ENCODE measurements at regions not wholly inside any gene's neighbourhood (a gene's known extent, or its start where the extent isn't known, plus 50 kb on each side); places are given as distances from the start of the nearest gene placed in this dataset.

DNA sequence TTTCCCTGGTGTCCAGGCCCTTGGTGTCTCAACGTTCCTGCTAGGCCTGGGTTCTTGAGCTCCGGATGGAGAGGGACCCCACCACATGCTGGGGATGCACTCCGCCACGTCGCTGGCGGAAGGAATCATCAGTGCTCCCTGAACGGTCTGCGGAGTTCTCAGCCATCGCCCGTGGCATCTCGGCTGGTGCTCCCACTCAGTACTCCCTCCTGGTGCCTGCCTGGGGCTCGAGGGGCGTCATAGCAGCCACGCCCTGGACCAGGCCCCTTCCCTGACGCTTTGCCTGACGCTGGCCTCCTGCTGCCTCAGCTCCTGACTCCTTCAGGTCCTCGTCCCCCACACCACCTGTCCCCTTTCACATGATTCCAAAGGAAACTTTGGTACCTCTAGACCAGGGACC is 95.9 kb upstream of the CIBAR2 start:
- ATAC-seq (no peak), DNase-seq (ENCODE audit: low spot score) (no peak), FAIRE-seq (no peak)
- H3K4me1 ChIP-seq (ENCODE audit: insufficient read depth, low read length), result peaks cover 81% of the 10 kb centered on the region
- no peaks in the 10 kb centered on the region for H3K36me3 ChIP-seq (replicated peaks in 1 of 2; ENCODE audit: control insufficient read depth in 1 of 2, insufficient read depth in 2 of 2, low read length in 2 of 2)
- H3K4me2 ChIP-seq (ENCODE audit: low read depth, low read length), result no peak overlapping the region
- intact Hi-C loops (cut with micrococcal nuclease; ENCODE audit: unreplicated experiment) (no loop called here), in situ Hi-C loops (cut with HindIII; ENCODE audit: extremely low pct_ligation_motif_present, low pct_unique_long_range_greater_than_20kb) (no loop called here)
- ChIA-PET POLR2A (no interaction called here), CTCF (ENCODE audit: low intra/inter-chr PET ratio, low total read pairs) (no interaction called here)
- no peak overlapping the region for H3K27ac ChIP-seq (ENCODE audit: extremely low read length, insufficient read depth, low read length)
- H3K27me3 ChIP-seq (ENCODE audit: control insufficient read depth in 1 of 2, insufficient read depth in 2 of 2, low read length in 2 of 2), result peaks cover 0 to 4% of the 10 kb centered on the region in 2 experiments; a peak in 1 of 5 replicates
- H2AFZ ChIP-seq (ENCODE audit: low read length), result no peak overlapping the region
- WGBS (ENCODE audit: low lambda C conversion rate), result 94% methylated on average over 17 of the region's 17 CpGs
- peaks cover 11% of the 10 kb centered on the region; the same call in 1 of the 2 replicates for H4K20me1 ChIP-seq (ENCODE audit: insufficient read depth, low read length)
- no peak for TF ChIP-seq IRF9 (CRISPR knock-in tag; IDR thresholded peaks at IDR 0.05; ENCODE audit: borderline replicate concordance)
- no peak for TF ChIP-seq ZKSCAN8 (CRISPR knock-in tag; IDR thresholded peaks at IDR 0.05; ENCODE audit: borderline replicate concordance)
- no peak for TF ChIP-seq SMARCC2 (IDR thresholded peaks at IDR 0.05)
- TF ChIP-seq ZNF263 (CRISPR knock-in tag; IDR thresholded peaks at IDR 0.05), result peak; percentile 92
- TF ChIP-seq ZMYM4 (CRISPR knock-in tag; IDR thresholded peaks at IDR 0.05), result no peak
- TF ChIP-seq HNRNPUL1 (IDR thresholded peaks at IDR 0.05; ENCODE audit: low read depth, low read length), result no peak
- no peaks in the 10 kb centered on the region for H3K9me3 ChIP-seq (ENCODE audit: low read length)
- no peaks in the 10 kb centered on the region for H3K79me2 ChIP-seq (ENCODE audit: insufficient read depth, low read length)
- BruUV-seq (replicated peaks), result no TSS peak
- H3K9ac ChIP-seq (ENCODE audit: insufficient read depth, low read depth, low read length), result no peak overlapping the region
- H3K4me3 ChIP-seq (replicated peaks in 1 of 3; ENCODE audit: insufficient read depth in 1 of 3, low read depth in 2 of 3, low read length in 3 of 3), result no peak overlapping the region

DNA sequence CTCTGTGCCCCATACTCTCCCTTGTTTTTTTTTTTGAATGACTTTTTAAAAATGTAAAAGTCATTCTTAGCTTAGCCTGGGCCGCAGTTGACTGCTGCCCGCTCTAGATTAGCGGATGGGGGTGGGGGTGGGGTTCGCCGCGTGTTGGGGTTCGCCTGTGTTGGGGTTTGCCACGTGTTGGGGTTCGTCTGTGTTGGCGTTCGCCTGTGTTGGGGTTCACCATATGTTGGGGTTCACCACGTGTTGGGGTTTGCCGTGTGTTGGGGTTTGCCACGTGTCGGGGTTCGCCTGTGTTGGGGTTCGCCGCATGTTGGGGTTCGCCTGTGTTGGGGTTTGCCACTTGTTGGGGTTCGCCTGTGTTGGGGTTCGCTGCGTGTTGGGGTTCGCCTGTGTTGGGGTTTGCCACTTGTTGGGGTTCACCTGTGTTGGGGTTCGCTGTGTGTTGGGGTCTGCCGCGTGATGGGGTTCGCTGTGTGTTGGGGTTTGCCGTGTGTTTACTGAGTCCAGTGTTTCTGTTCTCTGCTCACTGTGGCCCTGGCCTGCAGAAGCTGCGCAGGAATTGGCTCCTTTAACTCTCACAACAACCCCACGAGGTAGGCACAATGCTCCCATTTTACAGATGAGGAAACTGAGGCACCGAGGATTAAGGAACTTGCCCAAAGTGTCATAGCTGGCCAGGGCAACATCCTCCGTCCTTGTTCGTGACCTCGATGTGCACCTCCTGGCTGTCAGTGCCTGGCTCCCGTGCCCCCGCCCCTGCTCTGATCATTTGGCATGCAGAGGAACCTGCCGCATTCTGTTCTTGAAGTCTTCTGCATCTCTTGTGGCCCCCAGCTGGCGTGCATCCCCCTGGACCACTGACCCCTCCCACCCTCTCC is 96.6 kb upstream of the CIBAR2 start:
- Histone ChIP-seq H3K9me3 (ENCODE audit: low read length) (no peaks in the 10 kb centered on the region), H3K27me3 (ENCODE audit: control insufficient read depth in 1 of 2, insufficient read depth in 2 of 2, low read length in 2 of 2) (peaks cover 0 to 4% of the 10 kb centered on the region in 2 experiments; a peak in 1 of 5 replicates), H3K79me2 (ENCODE audit: insufficient read depth, low read length) (no peaks in the 10 kb centered on the region), H3K4me2 (ENCODE audit: low read depth, low read length) (no peak overlapping the region; the same call in 1 of the 2 replicates), H4K20me1 (ENCODE audit: insufficient read depth, low read length) (peaks cover 11% of the 10 kb centered on the region; the same call in 1 of the 2 replicates), H3K4me1 (ENCODE audit: insufficient read depth, low read length) (peaks cover 81% of the 10 kb centered on the region), H3K36me3 (replicated peaks in 1 of 2; ENCODE audit: control insufficient read depth in 1 of 2, insufficient read depth in 2 of 2, low read length in 2 of 2) (no peaks in the 10 kb centered on the region), H3K9ac (ENCODE audit: insufficient read depth, low read depth, low read length) (no peak overlapping the region), H2AFZ (ENCODE audit: low read length) (no peak overlapping the region), H3K27ac (ENCODE audit: extremely low read length, insufficient read depth, low read length) (no peak overlapping the region), H3K4me3 (replicated peaks in 1 of 3; ENCODE audit: insufficient read depth in 1 of 3, low read depth in 2 of 3, low read length in 3 of 3) (no peak overlapping the region)
- CTCF ChIA-PET (ENCODE audit: low intra/inter-chr PET ratio, low total read pairs), result no interaction called here
- POLR2A ChIA-PET, result no interaction called here
- intact Hi-C loops (cut with micrococcal nuclease; ENCODE audit: unreplicated experiment) (no loop called here), in situ Hi-C loops (cut with HindIII; ENCODE audit: extremely low pct_ligation_motif_present, low pct_unique_long_range_greater_than_20kb) (no loop called here)
- ATAC-seq, result no peak
- no TSS peak for BruUV-seq (replicated peaks)
- WGBS (ENCODE audit: low lambda C conversion rate), result 90% methylated on average over 37 of the region's 38 CpGs
- DNase-seq (ENCODE audit: low spot score), result no peak
- FAIRE-seq, result no peak
- 0 out of 2 replicates have a peak, but pooled peaks have one; percentile 5 for TF ChIP-seq ZNF333 (CRISPR knock-in tag; IDR thresholded peaks at IDR 0.05; ENCODE audit: borderline replicate concordance)
- TF ChIP-seq NR2C2 (CRISPR knock-in tag; IDR thresholded peaks at IDR 0.05; ENCODE audit: borderline replicate concordance), result no peak
- peak; percentile 5; the same call in 1 of the 2 replicates for TF ChIP-seq KDM5B (CRISPR knock-in tag; IDR thresholded peaks at IDR 0.05; ENCODE audit: borderline replicate concordance)
- TF ChIP-seq ZNF207 (IDR thresholded peaks at IDR 0.05; ENCODE audit: borderline replicate concordance), result no peak
- TF ChIP-seq ZFP82 (CRISPR knock-in tag; IDR thresholded peaks at IDR 0.05; ENCODE audit: borderline replicate concordance), result no peak
- TF ChIP-seq, protein P1, sequence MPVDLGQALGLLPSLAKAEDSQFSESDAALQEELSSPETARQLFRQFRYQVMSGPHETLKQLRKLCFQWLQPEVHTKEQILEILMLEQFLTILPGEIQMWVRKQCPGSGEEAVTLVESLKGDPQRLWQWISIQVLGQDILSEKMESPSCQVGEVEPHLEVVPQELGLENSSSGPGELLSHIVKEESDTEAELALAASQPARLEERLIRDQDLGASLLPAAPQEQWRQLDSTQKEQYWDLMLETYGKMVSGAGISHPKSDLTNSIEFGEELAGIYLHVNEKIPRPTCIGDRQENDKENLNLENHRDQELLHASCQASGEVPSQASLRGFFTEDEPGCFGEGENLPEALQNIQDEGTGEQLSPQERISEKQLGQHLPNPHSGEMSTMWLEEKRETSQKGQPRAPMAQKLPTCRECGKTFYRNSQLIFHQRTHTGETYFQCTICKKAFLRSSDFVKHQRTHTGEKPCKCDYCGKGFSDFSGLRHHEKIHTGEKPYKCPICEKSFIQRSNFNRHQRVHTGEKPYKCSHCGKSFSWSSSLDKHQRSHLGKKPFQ (CRISPR knock-in tag; IDR thresholded peaks at IDR 0.05; ENCODE audit: insufficient replicate concordance), result no peak
- TF ChIP-seq PHF5A (CRISPR knock-in tag; IDR thresholded peaks at IDR 0.05; ENCODE audit: low read depth, unreplicated experiment), result no peak
- peak; percentile 25; the same call in 1 of the 2 replicates for TF ChIP-seq SP2 (CRISPR knock-in tag; IDR thresholded peaks at IDR 0.05)
- no peak for TF ChIP-seq PAX8 (CRISPR knock-in tag; IDR thresholded peaks at IDR 0.05; ENCODE audit: borderline replicate concordance)
- peak; percentile 95 for TF ChIP-seq ZNF629 (CRISPR knock-in tag; conservative IDR thresholded peaks at IDR 0.05)
